A673 (cell line): ENCODE measurements at regions not wholly inside any gene's neighbourhood (a gene's known extent, or its start where the extent isn't known, plus 50 kb on each side); places are given as distances from the start of the nearest gene placed in this dataset.

ENCODE experiments used
- BruUV-seq: library from RNA; stranded (reverse); fragments of 400-500 nt; replicated peaks from 2 replicates; lab custom pipeline; 2021; lab: Mats Ljungman, UMichigan
- CTCF ChIA-PET: fragments of 300-600 bp; sonication (Branson Sonifier 250); formaldehyde crosslinking; loops from one replicate; lab custom pipeline; 2022; ENCODE audit warnings: antibody characterized with exemption; lab: Charles Lee
- POLR2A ChIA-PET: fragments of 300-600 bp; sonication (Branson Sonifier 250); formaldehyde crosslinking; loops from one replicate; lab custom pipeline; 2022; ENCODE audit warnings: antibody characterized with exemption; ENCODE audit not compliant: low non-redundant PET; lab: Charles Lee
- DNase-seq: peaks from one replicate; pipeline ENCODE4 v3.0.0-alpha.2; 2015; ENCODE audit warnings: low spot score
- H3K27ac ChIP-seq: fragments of 200-600 bp; sonication (generic); 2 replicates; pipeline ENCODE4 v1.5.1; 2016; ENCODE audit warnings: mixed run types, low read depth, mild to moderate bottlenecking, mixed read lengths, antibody characterized with exemption, low read length; ENCODE audit not compliant: poor library complexity, severe bottlenecking
- H3K27me3 ChIP-seq: fragments of 200-600 bp; sonication (generic); replicated peaks from 2 replicates; pipeline ENCODE4 v1.6.1; 2017; ENCODE audit warnings: mixed run types, low read depth, mild to moderate bottlenecking, mixed read lengths, antibody characterized with exemption, low read length; ENCODE audit not compliant: insufficient read depth, poor library complexity
- H3K36me3 ChIP-seq: fragments of 200-600 bp; sonication (generic); 2 replicates; pipeline ENCODE4 v1.6.1; 2016; ENCODE audit warnings: mixed run types, mild to moderate bottlenecking, mixed read lengths, antibody characterized with exemption, low read length; ENCODE audit not compliant: insufficient read depth, poor library complexity, severe bottlenecking
- H3K4me1 ChIP-seq: fragments of 200-600 bp; sonication (generic); 2 replicates; pipeline ENCODE4 v1.6.1; 2017; ENCODE audit warnings: mixed run types, mild to moderate bottlenecking, mixed read lengths, antibody characterized with exemption, low read length; ENCODE audit not compliant: insufficient read depth, poor library complexity, severe bottlenecking
- H3K4me3 ChIP-seq: fragments of 200-600 bp; sonication (generic); 2 replicates; pipeline ENCODE4 v1.5.1; 2016; ENCODE audit warnings: low read depth, mixed run types, mild to moderate bottlenecking, mixed read lengths, low read length; ENCODE audit not compliant: poor library complexity, severe bottlenecking
- H3K9me3 ChIP-seq: fragments of 200-600 bp; sonication (generic); 2 replicates; pipeline ENCODE4 v1.6.1; 2016; ENCODE audit warnings: mixed run types, low read depth, mild to moderate bottlenecking, mixed read lengths, antibody characterized with exemption, low read length; ENCODE audit not compliant: poor library complexity, severe bottlenecking
- CTCF ChIP-seq: fragments of 300-800, 200-600 bp; sonication (generic); conservative IDR thresholded peaks from 2 replicates; pipeline ENCODE4 v1.5.1; 2017; ENCODE audit warnings: low read depth, mild to moderate bottlenecking, antibody characterized with exemption, low read length, moderate library complexity, mixed read lengths
- EZH2 ChIP-seq: fragments of 200-600 bp; sonication (generic); IDR thresholded peaks from 2 replicates; pipeline ENCODE4 v1.6.1; 2017; ENCODE audit warnings: borderline replicate concordance, low read depth, mild to moderate bottlenecking, mixed read lengths, antibody characterized with exemption, low read length; ENCODE audit not compliant: poor library complexity, severe bottlenecking
- intact Hi-C: fragments of 100-400 bp; cut with micrococcal nuclease; formaldehyde crosslinking; loops from one replicate; pipeline ENCODE4 v1.10.0; 2022; ENCODE audit not compliant: unreplicated experiment

- no TSS peak for BruUV-seq
- no peak for DNase-seq
- intact Hi-C loops: no loop called here
- POLR2A ChIA-PET: no interaction called here
- Histone ChIP-seq H3K4me3 (no peak overlapping the region), H3K4me1 (no peaks in the 10 kb centered on the region), H3K27ac (no peak overlapping the region), H3K36me3 (no peaks in the 10 kb centered on the region), H3K27me3 (no peaks in the 10 kb centered on the region), H3K9me3 (no peaks in the 10 kb centered on the region)
- TF ChIP-seq CTCF: no peak
- TF ChIP-seq EZH2: no peak
- CTCF ChIA-PET: no interaction called here
These were observed 541.2 kb upstream of the SMIM31 start for GRCh38 chr4:164212714-164213113.

GRCh38 chr4:164215113-164215741 is 538.7 kb upstream of the SMIM31 start:
- H3K4me1 ChIP-seq: no peaks in the 10 kb centered on the region
- TF ChIP-seq CTCF: no peak
- H3K27ac ChIP-seq: no peak overlapping the region
- no peak overlapping the region for H3K4me3 ChIP-seq
- BruUV-seq: no TSS peak
- no peak for DNase-seq
- POLR2A ChIA-PET: no interaction called here
- intact Hi-C loops: no loop called here
- H3K27me3 ChIP-seq: no peaks in the 10 kb centered on the region
- CTCF ChIA-PET: interaction anchor here (0.6 kb wide), 1 partner anchor 883 kb away, joined by 3 read pairs; the partner anchor contains the start of gene NPY1R
- H3K36me3 ChIP-seq: no peaks in the 10 kb centered on the region
- H3K9me3 ChIP-seq: no peaks in the 10 kb centered on the region

GRCh38 chr4:164221631-164222030 is 532.3 kb upstream of the SMIM31 start:
- no TSS peak for BruUV-seq

More at GRCh38 chr4:164221631-164222030, 532.3 kb upstream of the SMIM31 start:
- no peaks in the 10 kb centered on the region for H3K36me3 ChIP-seq
- peaks cover 30% of the 10 kb centered on the region for H3K4me1 ChIP-seq
- intact Hi-C loops: no loop called here
- DNase-seq: no peak
- H3K27me3 ChIP-seq: no peaks in the 10 kb centered on the region
- ChIA-PET CTCF (no interaction called here), POLR2A (no interaction called here)
- peaks cover 6% of the 10 kb centered on the region for H3K9me3 ChIP-seq
- TF ChIP-seq CTCF: no peak
- TF ChIP-seq EZH2: no peak
- H3K4me3 ChIP-seq: no peak overlapping the region
- H3K27ac ChIP-seq: no peak overlapping the region
